Spleen (tissue), 11 donors: ENCODE measurements at regions not wholly inside any gene's neighbourhood (a gene's known extent, or its start where the extent isn't known, plus 50 kb on each side); places are given as distances from the start of the nearest gene placed in this dataset.
A peak's percentile ranks its signal among the peaks of the same experiment; 100 is the strongest.

ENCODE experiments used
- DNase-seq: peaks from one replicate; pipeline ENCODE4 v3.0.0-alpha.2; 2020
- H3K27ac ChIP-seq, 8 donors: fragments of 200-600 bp; sonication (generic) in 7 of 8; 1 replicate in 4 of 8; 2 replicates in 4 of 8; pipeline versions ENCODE4 v1.5.0 to v1.8.0; 2016 to 2021; ENCODE audit warnings: inconsistent platforms in 4 of 8, mild to moderate bottlenecking in 4 of 8, moderate library complexity in 1 of 8
- H3K27me3 ChIP-seq, 7 donors: fragments of 200-600 bp; sonication (generic) in 6 of 7; replicated peaks in 1 of 7; 1 replicate in 4 of 7; 2 replicates in 3 of 7; pipeline versions ENCODE4 v1.5.0 to v1.8.0; 2016 to 2021; ENCODE audit warnings: inconsistent platforms in 3 of 7, mild to moderate bottlenecking in 1 of 7
- H3K36me3 ChIP-seq, 6 donors: fragments of 200-600 bp; sonication (generic) in 5 of 6; 1 replicate in 4 of 6; 2 replicates in 2 of 6; pipeline versions ENCODE4 v1.5.0 to v1.8.0; 2016 to 2021; ENCODE audit warnings: inconsistent platforms in 2 of 6
- H3K4me1 ChIP-seq, 6 donors: fragments of 200-600 bp; sonication (generic) in 5 of 6; 1 replicate in 3 of 6; 2 replicates in 3 of 6; pipeline versions ENCODE4 v1.5.0 to v1.8.0; 2016 to 2021; ENCODE audit warnings: inconsistent platforms in 3 of 6
- H3K4me3 ChIP-seq, 8 donors: fragments of 200-600 bp; sonication (generic) in 7 of 8; 1 replicate in 4 of 8; 2 replicates in 4 of 8; pipeline versions ENCODE4 v1.5.0 to v1.8.0; 2016 to 2021; ENCODE audit warnings: inconsistent platforms in 4 of 8, mild to moderate bottlenecking in 4 of 8, moderate library complexity in 2 of 8
- H3K9me3 ChIP-seq, 8 donors: fragments of 200-600 bp; sonication (generic) in 7 of 8; 1 replicate in 4 of 8; 2 replicates in 4 of 8; pipeline versions ENCODE4 v1.5.0 to v1.8.0; 2016 to 2021; ENCODE audit warnings: inconsistent platforms in 4 of 8
- CTCF ChIP-seq, 11 experiments: fragments of 200-600 bp in 7 of 11; fragments of 450-650 bp in 4 of 11; sonication (generic) in 4 of 11; IDR thresholded peaks in 8 of 11; conservative IDR thresholded peaks in 3 of 11; 1 replicate in 7 of 11; 2 replicates in 4 of 11; pipeline versions ENCODE4 v1.4.0 to v1.8.0; 2016 to 2021; ENCODE audit warnings: antibody characterized with exemption in 11 of 11, inconsistent platforms in 4 of 11, mild to moderate bottlenecking in 1 of 11
- POLR2A ChIP-seq, 3 donors: fragments of 450-650 bp; IDR thresholded peaks; one replicate each; pipeline ENCODE4 v1.5.1; 2017; ENCODE audit warnings: antibody characterized with exemption in 3 of 3, mild to moderate bottlenecking in 1 of 3
- POLR2AphosphoS5 ChIP-seq, 3 donors: sonication (generic); formaldehyde crosslinking; IDR thresholded peaks; one replicate each; pipeline ENCODE4 v1.5.1; 2017; ENCODE audit warnings: antibody characterized with exemption in 3 of 3
- WGBS, 5 donors: extraction: QIAGEN DNeasy Blood & Tissue Kit in 3 of 5; methylation state at CpG; one replicate each; pipeline versions ENCODE4 v1.1.5 to v1.1.7; 2013 to 2018; 5-methylcytosine and 5-hydroxymethylcytosine counted together
- intact Hi-C: fragments of 100-400 bp; cut with DNase I; formaldehyde crosslinking; loops from one replicate; pipeline ENCODE4 v1.15.0; 2023; ENCODE audit warnings: low total_unique reads
- donor health status: healthy with polysubstance abuse.
- donor health status: DM: no; HTN: no; CAD: no; lungs with moderate emphysema.
- donor health status: DM: no; HTN: no; CAD: no.
- donor health status: Bipolar disorder and iron deficiency.
- donor health status: healthy.
- donor health status: DM: no; HTN: no; CAD: no.
- donor health status: DM: yes; HTN: yes; CAD: no.

GRCh38 chr6:26213334-26214075 is 126.3 kb downstream of the HFE start:
- H3K27ac ChIP-seq, result no peak overlapping the region
- H3K4me1 ChIP-seq, result peaks cover 0 to 34% (median 20%) of the 10 kb centered on the region in 6 donors
- no peak for DNase-seq
- intact Hi-C loops, result no loop called here
- H3K36me3 ChIP-seq, result no peaks in the 10 kb centered on the region
- no peak overlapping the region for H3K4me3 ChIP-seq
- peaks cover 0 to 11% (median 0%) of the 10 kb centered on the region in 8 donors for H3K9me3 ChIP-seq
- WGBS, 5 donors, result 94 to 98% (median 97%) methylated on average over 2 of the region's 2 CpGs
- TF ChIP-seq CTCF (IDR thresholded peaks at IDR 0.05 in 8 of 11, conservative IDR thresholded peaks at IDR 0.05 in 3 of 11) (no peak), POLR2A (IDR thresholded peaks at IDR 0.05) (no peak), POLR2AphosphoS5 (IDR thresholded peaks at IDR 0.05) (no peak)
- H3K27me3 ChIP-seq, result peaks cover 0 to 11% (median 0%) of the 10 kb centered on the region in 7 donors

- 32 to 50% (median 43%) methylated on average over 32 of the region's 32 CpGs for WGBS, 5 donors
- Histone ChIP-seq H3K27ac (peak overlapping the region; percentile 94 to 99 (median 97)), H3K36me3 (no peaks in the 10 kb centered on the region), H3K4me1 (peaks cover 0 to 38% (median 20%) of the 10 kb centered on the region in 6 donors), H3K4me3 (peak overlapping the region; percentile 14 to 75 (median 42)), H3K27me3 (peaks cover 0 to 11% (median 0%) of the 10 kb centered on the region in 7 donors), H3K9me3 (peaks cover 0 to 8% (median 0%) of the 10 kb centered on the region in 8 donors)
- TF ChIP-seq POLR2A (IDR thresholded peaks at IDR 0.05), result peak in 1 of 3 donors; percentile 51
- TF ChIP-seq POLR2AphosphoS5 (IDR thresholded peaks at IDR 0.05), result peak in 2 of 3 donors; percentile 2 to 61
- TF ChIP-seq CTCF (IDR thresholded peaks at IDR 0.05 in 8 of 11, conservative IDR thresholded peaks at IDR 0.05 in 3 of 11), result no peak
- peak; percentile 72 for DNase-seq
- intact Hi-C loops, result no loop called here
Observed at GRCh38 chr6:26214803-26215584, 127.8 kb downstream of the HFE start.

- Histone ChIP-seq H3K36me3 (no peaks in the 10 kb centered on the region), H3K4me1 (peaks cover 0 to 38% (median 20%) of the 10 kb centered on the region in 6 donors), H3K9me3 (peaks cover 0 to 7% (median 0%) of the 10 kb centered on the region in 8 donors), H3K4me3 (peak overlapping the region; percentile 14 to 75 (median 42)), H3K27me3 (peaks cover 0 to 11% (median 0%) of the 10 kb centered on the region in 7 donors), H3K27ac (peak overlapping the region; percentile 94 to 99 (median 97))
- intact Hi-C loops, result no loop called here
- TF ChIP-seq POLR2A (IDR thresholded peaks at IDR 0.05) (peak; percentile 37 to 54 (median 51)), CTCF (IDR thresholded peaks at IDR 0.05 in 8 of 11, conservative IDR thresholded peaks at IDR 0.05 in 3 of 11) (no peak), POLR2AphosphoS5 (IDR thresholded peaks at IDR 0.05) (peak in 2 of 3 donors; percentile 88 to 96)
- 0 to 2% (median 1%) methylated on average over 31 of the region's 31 CpGs for WGBS, 5 donors
- DNase-seq, result peak; percentile 78
Observed at GRCh38 chr6:26215585-26216358, 128.5 kb downstream of the HFE start.
